MM.1S (cell line): ENCODE measurements at regions not wholly inside any gene's neighbourhood (a gene's known extent, or its start where the extent isn't known, plus 50 kb on each side); places are given as distances from the start of the nearest gene placed in this dataset.

ENCODE experiments used
- DNase-seq: peaks from one replicate; pipeline ENCODE4 v3.0.0-alpha.2; 2015
- H2AFZ ChIP-seq: fragments of 300-600 bp; sonication (generic); 2 replicates; pipeline ENCODE4 v1.6.0; 2016; ENCODE audit warnings: antibody characterized with exemption, low read length
- H3F3A ChIP-seq: fragments of 300-600 bp; sonication (generic); 2 replicates; pipeline ENCODE4 v1.6.1; 2016; ENCODE audit warnings: mild to moderate bottlenecking, antibody characterized with exemption, low read length, moderate library complexity, mixed read lengths; ENCODE audit not compliant: insufficient read depth
- H3K27ac ChIP-seq: fragments of 300-600 bp; sonication (generic); 2 replicates; pipeline ENCODE4 v1.5.1; 2016; ENCODE audit warnings: mild to moderate bottlenecking, low read length
- H3K27me3 ChIP-seq: fragments of 300-600 bp; sonication (generic); replicated peaks from 2 replicates; pipeline ENCODE4 v1.6.0; 2016; ENCODE audit warnings: low read length; ENCODE audit not compliant: insufficient read depth
- H3K36me3 ChIP-seq: fragments of 300-600 bp; sonication (generic); replicated peaks from 2 replicates; pipeline ENCODE4 v1.6.1; 2016; ENCODE audit warnings: mild to moderate bottlenecking, low read length, mixed read lengths; ENCODE audit not compliant: insufficient read depth
- H3K4me1 ChIP-seq: fragments of 300-600 bp; sonication (generic); 2 replicates; pipeline ENCODE4 v1.6.1; 2016; ENCODE audit warnings: low read length, mixed read lengths
- H3K4me2 ChIP-seq: fragments of 300-600 bp; sonication (generic); 2 replicates; pipeline ENCODE4 v1.6.0; 2016; ENCODE audit warnings: low read depth, low read length
- H3K4me3 ChIP-seq: fragments of 300-600 bp; sonication (generic); 2 replicates; pipeline ENCODE4 v1.5.1; 2016; ENCODE audit warnings: low read length, mixed read lengths
- H3K79me2 ChIP-seq: fragments of 300-600 bp; sonication (generic); 2 replicates; pipeline ENCODE4 v1.6.1; 2016; ENCODE audit warnings: mixed run types, low read length, mixed read lengths
- H3K9ac ChIP-seq: fragments of 300-600 bp; sonication (generic); 2 replicates; pipeline ENCODE4 v1.6.1; 2016; ENCODE audit warnings: low read length, mixed read lengths
- H3K9me2 ChIP-seq: fragments of 300-600 bp; sonication (generic); replicated peaks from 2 replicates; pipeline ENCODE4 v1.6.1; 2016; ENCODE audit warnings: mild to moderate bottlenecking, low read length, mixed read lengths; ENCODE audit not compliant: insufficient read depth
- H3K9me3 ChIP-seq: fragments of 300-600 bp; sonication (generic); replicated peaks from 2 replicates; pipeline ENCODE4 v1.6.1; 2016; ENCODE audit warnings: mild to moderate bottlenecking, low read length, mixed read lengths; ENCODE audit not compliant: insufficient read depth
- H4K20me1 ChIP-seq: fragments of 300-600 bp; sonication (generic); 2 replicates; pipeline ENCODE4 v1.6.1; 2016; ENCODE audit warnings: mild to moderate bottlenecking, low read length, moderate library complexity, mixed read lengths; ENCODE audit not compliant: insufficient read depth
- EZH2 ChIP-seq: fragments of 300-600 bp; sonication (generic); optimal IDR thresholded peaks from 2 replicates; pipeline ENCODE3; 2017; ENCODE audit warnings: low read depth, mild to moderate bottlenecking, antibody characterized with exemption, low read length, mixed read lengths
- EZH2phosphoT487 ChIP-seq: fragments of 300-600 bp; sonication (generic); IDR thresholded peaks from 2 replicates; pipeline ENCODE4 v1.6.1; 2018; ENCODE audit warnings: antibody characterized with exemption, low read length
- TF ChIP-seq, protein P1 (sequence below): fragments of 300-600 bp; sonication (generic); IDR thresholded peaks from 2 replicates; pipeline ENCODE4 v1.5.1; 2016; ENCODE audit warnings: antibody characterized with exemption, low read length, mixed read lengths

GRCh38 chr10:57506414-57507094, 761.1 kb downstream of the IPMK start:
- Histone ChIP-seq H3K4me1 (no peaks in the 10 kb centered on the region), H3K9ac (no peak overlapping the region), H3K27ac (no peak overlapping the region), H4K20me1 (no peaks in the 10 kb centered on the region), H3K4me2 (no peak overlapping the region), H3K9me2 (no peaks in the 10 kb centered on the region), H3K9me3 (no peaks in the 10 kb centered on the region), H3F3A (no peaks in the 10 kb centered on the region), H3K79me2 (no peaks in the 10 kb centered on the region), H3K36me3 (no peaks in the 10 kb centered on the region), H2AFZ (no peak overlapping the region), H3K27me3 (no peaks in the 10 kb centered on the region), H3K4me3 (no peak overlapping the region)
- no peak for DNase-seq
- TF ChIP-seq EZH2phosphoT487: no peak
- TF ChIP-seq, protein P1, sequence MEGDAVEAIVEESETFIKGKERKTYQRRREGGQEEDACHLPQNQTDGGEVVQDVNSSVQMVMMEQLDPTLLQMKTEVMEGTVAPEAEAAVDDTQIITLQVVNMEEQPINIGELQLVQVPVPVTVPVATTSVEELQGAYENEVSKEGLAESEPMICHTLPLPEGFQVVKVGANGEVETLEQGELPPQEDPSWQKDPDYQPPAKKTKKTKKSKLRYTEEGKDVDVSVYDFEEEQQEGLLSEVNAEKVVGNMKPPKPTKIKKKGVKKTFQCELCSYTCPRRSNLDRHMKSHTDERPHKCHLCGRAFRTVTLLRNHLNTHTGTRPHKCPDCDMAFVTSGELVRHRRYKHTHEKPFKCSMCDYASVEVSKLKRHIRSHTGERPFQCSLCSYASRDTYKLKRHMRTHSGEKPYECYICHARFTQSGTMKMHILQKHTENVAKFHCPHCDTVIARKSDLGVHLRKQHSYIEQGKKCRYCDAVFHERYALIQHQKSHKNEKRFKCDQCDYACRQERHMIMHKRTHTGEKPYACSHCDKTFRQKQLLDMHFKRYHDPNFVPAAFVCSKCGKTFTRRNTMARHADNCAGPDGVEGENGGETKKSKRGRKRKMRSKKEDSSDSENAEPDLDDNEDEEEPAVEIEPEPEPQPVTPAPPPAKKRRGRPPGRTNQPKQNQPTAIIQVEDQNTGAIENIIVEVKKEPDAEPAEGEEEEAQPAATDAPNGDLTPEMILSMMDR: no peak
- TF ChIP-seq EZH2: no peak

DNA sequence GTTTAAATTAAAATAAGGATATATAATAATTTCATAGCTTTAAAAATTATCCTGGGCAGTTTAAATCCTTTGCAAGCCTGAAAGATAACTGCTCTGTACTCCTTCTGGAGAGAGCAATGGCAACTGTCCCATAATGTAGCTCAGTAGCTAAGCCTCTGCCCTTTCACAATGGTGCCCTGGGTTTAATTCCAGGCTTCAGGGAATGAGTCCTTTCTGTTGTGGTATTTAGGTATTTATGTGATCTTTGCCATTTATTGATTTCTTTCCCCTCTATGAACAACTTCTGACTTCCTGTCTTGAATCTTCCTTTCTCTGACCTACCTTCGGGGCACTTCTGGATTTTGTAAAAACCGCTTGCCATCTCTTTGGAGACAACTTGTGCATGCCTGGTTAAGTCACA, 773.2 kb downstream of the IPMK start:
- no peaks in the 10 kb centered on the region for H3K9me3 ChIP-seq
- no peaks in the 10 kb centered on the region for H3F3A ChIP-seq
- no peaks in the 10 kb centered on the region for H3K79me2 ChIP-seq
- no peaks in the 10 kb centered on the region for H4K20me1 ChIP-seq
- no peak overlapping the region for H3K4me3 ChIP-seq
- no peaks in the 10 kb centered on the region for H3K27me3 ChIP-seq
- TF ChIP-seq EZH2: no peak
- no peak for TF ChIP-seq EZH2phosphoT487
- TF ChIP-seq, protein P1: no peak
- no peak overlapping the region for H3K27ac ChIP-seq
- no peaks in the 10 kb centered on the region for H3K36me3 ChIP-seq
- H3K4me1 ChIP-seq: no peaks in the 10 kb centered on the region
- H3K9me2 ChIP-seq: no peaks in the 10 kb centered on the region
- H3K9ac ChIP-seq: no peak overlapping the region
- H3K4me2 ChIP-seq: no peak overlapping the region
- H2AFZ ChIP-seq: no peak overlapping the region
- DNase-seq: no peak

DNA sequence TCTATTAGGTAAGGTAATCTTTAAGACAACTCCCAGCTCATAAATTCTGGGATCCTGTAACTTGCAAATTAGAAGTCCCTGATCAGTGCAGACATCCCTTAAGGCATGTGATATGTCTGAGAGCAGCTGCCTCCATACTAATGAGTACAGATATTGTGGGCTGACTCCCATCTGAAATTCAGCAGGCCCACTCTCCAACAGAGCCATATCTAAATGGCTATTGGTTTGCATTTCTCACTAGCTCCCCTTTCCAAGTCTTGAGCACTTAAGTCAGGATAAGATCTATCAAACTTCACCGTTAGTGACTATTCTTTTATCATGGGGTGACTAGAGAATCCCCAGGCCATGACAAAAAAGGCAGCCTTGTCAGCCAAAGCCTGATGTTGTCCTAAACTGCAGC, 785.4 kb downstream of the IPMK start:
- Histone ChIP-seq H3K79me2 (no peaks in the 10 kb centered on the region), H3K4me2 (no peak overlapping the region), H3F3A (no peaks in the 10 kb centered on the region), H3K4me1 (no peaks in the 10 kb centered on the region), H3K27me3 (no peaks in the 10 kb centered on the region), H3K36me3 (no peaks in the 10 kb centered on the region), H3K9ac (no peak overlapping the region), H3K9me2 (no peaks in the 10 kb centered on the region), H4K20me1 (no peaks in the 10 kb centered on the region), H3K27ac (no peak overlapping the region), H3K4me3 (no peak overlapping the region), H2AFZ (no peak overlapping the region), H3K9me3 (no peaks in the 10 kb centered on the region)
- DNase-seq: no peak
- TF ChIP-seq EZH2 (no peak), EZH2phosphoT487 (no peak)
- TF ChIP-seq, protein P1: no peak
